Neural progenitor cell (in vitro differentiated cells): ENCODE measurements at regions not wholly inside any gene's neighbourhood (a gene's known extent, or its start where the extent isn't known, plus 50 kb on each side); places are given as distances from the start of the nearest gene placed in this dataset.

Experiments
- DNase-seq: peaks from one replicate; pipeline ENCODE4 v3.0.0-alpha.2; 2016; ENCODE audit warnings: low spot score
- H2AFZ ChIP-seq: fragments of 200-600 bp; sonication (generic); replicated peaks from 2 replicates; pipeline ENCODE4 v1.6.1; 2016; ENCODE audit warnings: antibody characterized with exemption
- H3F3A ChIP-seq: fragments of 200-600 bp; sonication (generic); 2 replicates; pipeline ENCODE4 v1.6.1; 2016; ENCODE audit warnings: antibody characterized with exemption, low read depth
- H3K27ac ChIP-seq: fragments of 200-600 bp; sonication (generic); 2 replicates; pipeline ENCODE4 v1.5.1; 2016; ENCODE audit warnings: mild to moderate bottlenecking
- H3K27me3 ChIP-seq: fragments of 200-600 bp; sonication (generic); 2 replicates; pipeline ENCODE4 v1.6.1; 2016; ENCODE audit warnings: mild to moderate bottlenecking, moderate library complexity
- H3K36me3 ChIP-seq: fragments of 200-600 bp; sonication (generic); 2 replicates; pipeline ENCODE4 v1.5.1; 2016
- H3K4me1 ChIP-seq: fragments of 200-600 bp; sonication (generic); 2 replicates; pipeline ENCODE4 v1.6.1; 2016; ENCODE audit warnings: mixed run types
- H3K4me2 ChIP-seq: fragments of 200-600 bp; sonication (generic); 2 replicates; pipeline ENCODE4 v1.6.1; 2016
- H3K4me3 ChIP-seq: fragments of 200-600 bp; sonication (generic); 2 replicates; pipeline ENCODE4 v1.5.1; 2016
- H3K79me2 ChIP-seq: fragments of 200-600 bp; sonication (generic); 2 replicates; pipeline ENCODE4 v1.6.1; 2016; ENCODE audit warnings: low read depth
- H3K9ac ChIP-seq: fragments of 200-600 bp; sonication (generic); 2 replicates; pipeline ENCODE4 v1.6.1; 2016
- H3K9me3 ChIP-seq: fragments of 200-600 bp; sonication (generic); 2 replicates; pipeline ENCODE4 v1.5.1; 2016; ENCODE audit warnings: low read depth
- H4K20me1 ChIP-seq: fragments of 200-600 bp; sonication (generic); 2 replicates; pipeline ENCODE4 v1.6.1; 2016; ENCODE audit warnings: low read depth
- H3K27ac Mint-ChIP-seq: 3 replicates; pipeline ENCODE4 v1.8.0; 2021; ENCODE audit warnings: mixed read lengths
- H3K27me3 Mint-ChIP-seq: 2 replicates; pipeline ENCODE4 v1.8.0; 2022; ENCODE audit warnings: low read depth, mild to moderate bottlenecking, inconsistent platforms, moderate library complexity, mixed read lengths; ENCODE audit not compliant: insufficient read depth
- H3K36me3 Mint-ChIP-seq: 3 replicates; pipeline ENCODE4 v1.8.0; 2021; ENCODE audit warnings: mixed read lengths
- H3K4me1 Mint-ChIP-seq: 3 replicates; pipeline ENCODE4 v1.8.0; 2021; ENCODE audit warnings: mixed read lengths
- H3K4me3 Mint-ChIP-seq: 3 replicates; pipeline ENCODE4 v1.8.0; 2021; ENCODE audit warnings: mild to moderate bottlenecking, moderate library complexity, mixed read lengths
- H3K9me3 Mint-ChIP-seq: 3 replicates; pipeline ENCODE4 v1.8.0; 2020; ENCODE audit warnings: mixed read lengths
- EZH2 ChIP-seq: fragments of 200-600 bp; sonication (generic); IDR thresholded peaks from 2 replicates; pipeline ENCODE4 v1.6.1; 2017; ENCODE audit warnings: antibody characterized with exemption, mild to moderate bottlenecking, moderate library complexity
- EZH2phosphoT487 ChIP-seq: fragments of 200-600 bp; sonication (generic); IDR thresholded peaks from 2 replicates; pipeline ENCODE4 v1.6.1; 2017; ENCODE audit warnings: antibody characterized with exemption
- TF ChIP-seq, protein P1 (sequence below): fragments of 200-600 bp; sonication (generic); IDR thresholded peaks from 2 replicates; pipeline ENCODE4 v1.5.1; 2017; ENCODE audit warnings: antibody characterized with exemption, mild to moderate bottlenecking

DNA sequence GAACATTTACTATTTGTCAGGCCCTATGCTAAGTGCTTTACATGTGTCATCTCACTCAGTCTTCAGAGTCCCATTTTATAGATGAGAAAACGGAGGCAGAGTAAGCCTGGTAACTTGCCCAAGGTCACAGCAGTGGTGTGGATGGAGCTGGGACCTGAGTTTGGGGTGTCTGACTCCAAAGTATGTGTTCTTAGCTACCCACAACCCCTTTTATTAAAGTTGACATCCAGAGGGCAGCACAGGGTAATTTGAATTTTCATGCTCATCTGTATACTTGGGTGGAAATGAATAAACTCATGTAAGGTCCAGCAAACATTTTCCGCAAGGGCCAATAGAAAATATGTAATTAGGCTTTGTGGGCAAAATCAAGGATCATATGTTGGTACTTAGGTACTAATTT, 93.4 kb upstream of the SLC25A48 start:
- Histone ChIP-seq H3K27me3 (no peaks in the 10 kb centered on the region), H4K20me1 (no peaks in the 10 kb centered on the region), H3K9ac (no peak overlapping the region), H3K4me3 (no peak overlapping the region), H3K9me3 (no peaks in the 10 kb centered on the region), H3K79me2 (no peaks in the 10 kb centered on the region), H3K27ac (no peak overlapping the region), H3K36me3 (no peaks in the 10 kb centered on the region), H2AFZ (no peak overlapping the region), H3F3A (no peaks in the 10 kb centered on the region), H3K4me1 (no peaks in the 10 kb centered on the region), H3K4me2 (no peak overlapping the region)
- Mint-ChIP-seq H3K27me3 (peaks cover 2% of the 10 kb centered on the region), H3K4me3 (no peak overlapping the region), H3K27ac (no peak overlapping the region), H3K4me1 (peaks cover 4% of the 10 kb centered on the region), H3K36me3 (no peaks in the 10 kb centered on the region), H3K9me3 (peaks cover 15% of the 10 kb centered on the region)
- TF ChIP-seq EZH2phosphoT487 (no peak), EZH2 (no peak)
- TF ChIP-seq, protein P1, sequence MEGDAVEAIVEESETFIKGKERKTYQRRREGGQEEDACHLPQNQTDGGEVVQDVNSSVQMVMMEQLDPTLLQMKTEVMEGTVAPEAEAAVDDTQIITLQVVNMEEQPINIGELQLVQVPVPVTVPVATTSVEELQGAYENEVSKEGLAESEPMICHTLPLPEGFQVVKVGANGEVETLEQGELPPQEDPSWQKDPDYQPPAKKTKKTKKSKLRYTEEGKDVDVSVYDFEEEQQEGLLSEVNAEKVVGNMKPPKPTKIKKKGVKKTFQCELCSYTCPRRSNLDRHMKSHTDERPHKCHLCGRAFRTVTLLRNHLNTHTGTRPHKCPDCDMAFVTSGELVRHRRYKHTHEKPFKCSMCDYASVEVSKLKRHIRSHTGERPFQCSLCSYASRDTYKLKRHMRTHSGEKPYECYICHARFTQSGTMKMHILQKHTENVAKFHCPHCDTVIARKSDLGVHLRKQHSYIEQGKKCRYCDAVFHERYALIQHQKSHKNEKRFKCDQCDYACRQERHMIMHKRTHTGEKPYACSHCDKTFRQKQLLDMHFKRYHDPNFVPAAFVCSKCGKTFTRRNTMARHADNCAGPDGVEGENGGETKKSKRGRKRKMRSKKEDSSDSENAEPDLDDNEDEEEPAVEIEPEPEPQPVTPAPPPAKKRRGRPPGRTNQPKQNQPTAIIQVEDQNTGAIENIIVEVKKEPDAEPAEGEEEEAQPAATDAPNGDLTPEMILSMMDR, result no peak
- no peak for DNase-seq

DNA sequence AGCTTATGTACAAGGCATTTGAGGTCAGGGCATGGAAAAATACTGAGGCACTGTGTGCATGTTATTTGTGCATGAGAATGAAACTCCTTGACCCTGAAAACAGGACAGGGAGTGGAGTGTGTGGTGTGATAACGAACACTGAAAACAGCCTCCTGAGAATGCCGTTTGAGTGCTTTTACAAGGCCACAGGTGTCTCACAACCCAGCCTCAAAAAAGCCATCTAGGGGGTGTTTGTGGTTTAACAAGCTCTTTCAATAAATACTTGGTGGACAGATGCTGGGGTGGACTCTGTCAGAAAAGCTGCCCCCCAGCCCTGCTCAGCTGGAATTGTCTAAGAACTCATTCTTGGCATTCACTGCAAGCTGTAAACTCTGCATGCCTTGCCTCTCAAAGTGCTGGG, 94.0 kb upstream of the SLC25A48 start:
- no peak overlapping the region for H3K4me3 Mint-ChIP-seq
- Histone ChIP-seq H3K4me3 (no peak overlapping the region), H3K27ac (no peak overlapping the region), H2AFZ (no peak overlapping the region), H3K4me2 (no peak overlapping the region), H3K9ac (no peak overlapping the region), H3K79me2 (no peaks in the 10 kb centered on the region), H3K4me1 (no peaks in the 10 kb centered on the region), H4K20me1 (no peaks in the 10 kb centered on the region), H3K27me3 (no peaks in the 10 kb centered on the region), H3F3A (no peaks in the 10 kb centered on the region), H3K36me3 (no peaks in the 10 kb centered on the region), H3K9me3 (no peaks in the 10 kb centered on the region)
- no peak overlapping the region for H3K27ac Mint-ChIP-seq
- peaks cover 11% of the 10 kb centered on the region for H3K9me3 Mint-ChIP-seq
- DNase-seq, result no peak
- H3K4me1 Mint-ChIP-seq, result peaks cover 4% of the 10 kb centered on the region
- TF ChIP-seq, protein P1, result no peak
- TF ChIP-seq EZH2, result no peak
- no peak for TF ChIP-seq EZH2phosphoT487
- H3K27me3 Mint-ChIP-seq, result peaks cover 2% of the 10 kb centered on the region
- H3K36me3 Mint-ChIP-seq, result no peaks in the 10 kb centered on the region

DNA sequence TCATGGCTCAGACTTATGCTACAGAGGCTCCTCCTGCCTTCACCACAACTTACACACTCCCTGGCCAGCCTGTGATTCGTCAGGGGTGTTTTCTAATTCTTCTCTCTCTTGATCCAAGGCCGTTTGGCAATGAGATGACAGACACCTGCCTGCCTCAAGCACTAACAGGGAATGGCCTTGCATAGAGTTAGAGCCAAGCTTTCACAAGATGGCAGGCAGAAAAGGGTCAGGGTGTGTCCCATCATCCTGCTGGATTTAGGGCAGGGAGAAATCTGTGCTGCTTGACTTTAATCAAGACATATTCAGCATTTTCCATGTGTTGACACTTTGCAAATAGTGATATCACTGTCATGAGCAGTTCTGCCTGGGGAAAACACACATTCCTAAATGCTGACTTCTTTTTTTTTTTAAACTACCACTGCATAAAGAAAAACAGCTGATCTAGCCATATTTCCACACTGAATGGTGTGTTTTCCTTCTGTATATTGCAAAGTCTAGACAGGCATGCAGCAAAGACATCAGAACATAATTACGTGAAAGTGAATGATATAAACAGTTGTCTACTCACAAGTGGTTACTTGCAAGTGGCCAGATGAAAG, 95.0 kb upstream of the SLC25A48 start:
- no peaks in the 10 kb centered on the region for H4K20me1 ChIP-seq
- no peak overlapping the region for H3K9ac ChIP-seq
- no peak overlapping the region for H2AFZ ChIP-seq
- Mint-ChIP-seq H3K27ac (no peak overlapping the region), H3K36me3 (no peaks in the 10 kb centered on the region), H3K4me3 (no peak overlapping the region), H3K4me1 (peaks cover 4% of the 10 kb centered on the region), H3K9me3 (peaks cover 5% of the 10 kb centered on the region), H3K27me3 (peaks cover 2% of the 10 kb centered on the region)
- H3K9me3 ChIP-seq, result no peaks in the 10 kb centered on the region
- no peaks in the 10 kb centered on the region for H3K27me3 ChIP-seq
- no peaks in the 10 kb centered on the region for H3K4me1 ChIP-seq
- no peak overlapping the region for H3K4me3 ChIP-seq
- TF ChIP-seq, protein P1, result no peak
- TF ChIP-seq EZH2, result no peak
- no peak for TF ChIP-seq EZH2phosphoT487
- H3K79me2 ChIP-seq, result no peaks in the 10 kb centered on the region
- H3K27ac ChIP-seq, result no peak overlapping the region
- no peak overlapping the region for H3K4me2 ChIP-seq
- H3K36me3 ChIP-seq, result no peaks in the 10 kb centered on the region
- H3F3A ChIP-seq, result no peaks in the 10 kb centered on the region
- no peak for DNase-seq
